ENCODE measurements at regions not wholly inside any gene's neighbourhood (a gene's known extent, or its start where the extent isn't known, plus 50 kb on each side); places are given as distances from the start of the nearest gene placed in this dataset.

DNA sequence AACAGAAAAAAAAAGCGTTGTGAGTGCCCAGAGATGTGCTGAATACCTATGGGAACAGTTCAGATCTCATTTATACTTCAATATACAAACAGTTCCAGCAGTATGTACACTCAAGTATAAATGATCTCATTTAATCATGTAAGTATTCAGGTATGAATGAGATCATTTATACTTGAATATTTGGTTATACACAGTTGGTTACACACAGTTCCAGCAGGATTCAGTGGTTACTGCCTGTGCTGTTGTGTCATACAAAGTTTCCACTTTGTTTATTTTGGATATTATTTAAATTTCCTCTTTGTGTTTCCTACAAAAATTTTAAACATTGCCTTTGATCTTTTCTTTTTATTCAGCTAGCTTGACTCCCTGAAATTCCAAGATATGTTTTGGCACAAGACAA, 293.5 kb upstream of the SLC39A10 start:
- 69 to 82% methylated on average over 1 of the region's 1 CpG for WGBS, 2 donors
- no peak for TF ChIP-seq POLR2A (IDR thresholded peaks at IDR 0.05)
- TF ChIP-seq, protein P1, sequence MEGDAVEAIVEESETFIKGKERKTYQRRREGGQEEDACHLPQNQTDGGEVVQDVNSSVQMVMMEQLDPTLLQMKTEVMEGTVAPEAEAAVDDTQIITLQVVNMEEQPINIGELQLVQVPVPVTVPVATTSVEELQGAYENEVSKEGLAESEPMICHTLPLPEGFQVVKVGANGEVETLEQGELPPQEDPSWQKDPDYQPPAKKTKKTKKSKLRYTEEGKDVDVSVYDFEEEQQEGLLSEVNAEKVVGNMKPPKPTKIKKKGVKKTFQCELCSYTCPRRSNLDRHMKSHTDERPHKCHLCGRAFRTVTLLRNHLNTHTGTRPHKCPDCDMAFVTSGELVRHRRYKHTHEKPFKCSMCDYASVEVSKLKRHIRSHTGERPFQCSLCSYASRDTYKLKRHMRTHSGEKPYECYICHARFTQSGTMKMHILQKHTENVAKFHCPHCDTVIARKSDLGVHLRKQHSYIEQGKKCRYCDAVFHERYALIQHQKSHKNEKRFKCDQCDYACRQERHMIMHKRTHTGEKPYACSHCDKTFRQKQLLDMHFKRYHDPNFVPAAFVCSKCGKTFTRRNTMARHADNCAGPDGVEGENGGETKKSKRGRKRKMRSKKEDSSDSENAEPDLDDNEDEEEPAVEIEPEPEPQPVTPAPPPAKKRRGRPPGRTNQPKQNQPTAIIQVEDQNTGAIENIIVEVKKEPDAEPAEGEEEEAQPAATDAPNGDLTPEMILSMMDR (IDR thresholded peaks at IDR 0.05): no peak
- DNase-seq (ENCODE audit: low spot score in 2 of 2): no peak
- intact Hi-C loops (cut with DNase I; ENCODE audit: low total_unique reads): no loop called here
- H3K4me3 ChIP-seq (ENCODE audit: low read depth, poor library complexity, severe bottlenecking): no peak overlapping the region

GRCh38 chr2:195360242-195360641, 296.8 kb upstream of the SLC39A10 start:
- no peak overlapping the region for H3K4me3 ChIP-seq (ENCODE audit: low read depth, poor library complexity, severe bottlenecking)
- WGBS, 2 donors: 26 to 43% methylated on average over 1 of the region's 1 CpG
- DNase-seq (ENCODE audit: low spot score in 2 of 2): no peak
- TF ChIP-seq, protein P1 (IDR thresholded peaks at IDR 0.05): no peak
- TF ChIP-seq POLR2A (IDR thresholded peaks at IDR 0.05): no peak
- intact Hi-C loops (cut with DNase I; ENCODE audit: low total_unique reads): no loop called here

DNA sequence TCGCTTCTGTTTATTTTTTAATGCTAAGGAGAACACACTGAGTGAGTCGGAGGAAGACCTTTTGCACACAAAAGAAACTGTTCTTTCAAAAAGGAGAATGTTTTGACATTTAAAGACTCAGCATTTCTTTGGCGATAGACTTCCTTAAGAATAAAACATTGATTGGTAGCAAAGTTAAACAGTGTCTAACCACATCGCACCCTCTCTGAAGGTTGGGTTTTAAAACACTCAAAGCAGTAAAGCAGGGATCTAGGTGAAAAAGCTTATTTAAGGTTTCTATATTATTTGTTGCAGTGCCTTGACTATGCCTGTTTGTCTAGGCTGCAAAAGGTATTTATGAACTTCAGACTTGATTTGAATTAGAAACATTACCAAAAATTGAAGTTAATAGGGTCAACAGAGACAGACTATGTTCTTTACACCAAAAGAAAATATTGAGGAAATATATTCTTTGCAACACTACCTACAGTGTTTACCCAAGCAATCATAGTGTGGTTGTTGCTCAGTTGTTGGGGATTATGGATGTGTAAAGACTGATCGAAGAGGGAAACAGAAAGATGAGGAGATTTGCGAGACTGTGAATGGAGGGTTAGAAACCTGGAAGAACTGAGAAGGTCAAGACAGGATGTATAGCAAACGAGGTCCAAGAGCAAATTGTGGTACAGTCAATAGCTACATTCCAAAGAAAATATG, 297.8 kb upstream of the SLC39A10 start:
- DNase-seq (ENCODE audit: low spot score in 2 of 2): no peak
- intact Hi-C loops (cut with DNase I; ENCODE audit: low total_unique reads): no loop called here
- H3K4me3 ChIP-seq (ENCODE audit: low read depth, poor library complexity, severe bottlenecking): no peak overlapping the region
- WGBS, 2 donors: 82 to 83% methylated on average over 7 of the region's 7 CpGs
- TF ChIP-seq, protein P1 (IDR thresholded peaks at IDR 0.05): no peak
- no peak for TF ChIP-seq POLR2A (IDR thresholded peaks at IDR 0.05)

GRCh38 chr2:195356920-195357440, 300.0 kb upstream of the SLC39A10 start:
- no peak for DNase-seq (ENCODE audit: low spot score in 2 of 2)
- intact Hi-C loops (cut with DNase I; ENCODE audit: low total_unique reads): no loop called here
- no peak for TF ChIP-seq POLR2A (IDR thresholded peaks at IDR 0.05)
- TF ChIP-seq, protein P1 (IDR thresholded peaks at IDR 0.05): no peak
- 94 to 98% methylated on average over 4 of the region's 4 CpGs for WGBS, 2 donors
- no peak overlapping the region for H3K4me3 ChIP-seq (ENCODE audit: low read depth, poor library complexity, severe bottlenecking)

DNA sequence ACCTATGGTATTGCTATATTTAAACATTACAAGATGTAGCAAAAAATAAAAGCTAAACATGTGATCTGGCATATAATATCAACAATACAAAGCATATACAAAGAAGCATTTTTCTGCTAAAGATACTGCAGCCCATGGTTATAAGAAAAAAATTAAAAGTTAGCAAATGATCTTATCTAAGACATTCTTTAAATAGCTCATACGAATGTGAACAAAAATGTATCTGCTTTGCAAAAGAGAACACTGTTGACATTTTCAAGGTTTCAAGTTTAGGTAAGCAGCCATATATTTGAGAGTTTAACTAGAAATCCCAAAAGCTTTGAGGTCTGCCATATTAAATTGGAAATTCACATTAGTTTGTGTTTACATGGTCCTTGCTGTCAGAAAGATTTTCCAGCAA, 301.0 kb upstream of the SLC39A10 start:
- TF ChIP-seq, protein P1 (IDR thresholded peaks at IDR 0.05): no peak
- TF ChIP-seq POLR2A (IDR thresholded peaks at IDR 0.05): no peak
- no peak overlapping the region for H3K4me3 ChIP-seq (ENCODE audit: low read depth, poor library complexity, severe bottlenecking)
- DNase-seq (ENCODE audit: low spot score in 2 of 2): no peak
- intact Hi-C loops (cut with DNase I; ENCODE audit: low total_unique reads): no loop called here
- WGBS, 2 donors: 44 to 67% methylated on average over 1 of the region's 1 CpG

DNA sequence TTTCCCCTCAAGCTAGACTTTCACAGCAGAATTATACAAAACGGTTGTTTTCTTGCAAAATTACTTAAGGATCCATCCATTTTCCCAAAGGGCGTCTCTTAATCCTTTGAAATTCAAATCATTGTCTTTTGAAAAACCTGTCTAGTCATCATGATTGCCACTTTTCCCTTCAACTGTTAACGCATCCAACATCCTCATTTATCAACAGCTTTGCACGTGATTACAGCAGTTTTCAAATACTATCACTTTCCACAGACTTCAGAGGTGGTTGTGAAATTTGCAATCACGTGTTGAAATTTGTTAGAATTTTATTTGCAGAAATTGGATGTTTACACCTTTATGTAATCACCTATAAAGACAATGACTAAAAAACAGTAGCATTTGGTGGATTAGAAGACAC, 304.4 kb upstream of the SLC39A10 start:
- 39 to 49% methylated on average over 5 of the region's 5 CpGs for WGBS, 2 donors
- no peak overlapping the region for H3K4me3 ChIP-seq (ENCODE audit: low read depth, poor library complexity, severe bottlenecking)
- intact Hi-C loops (cut with DNase I; ENCODE audit: low total_unique reads): no loop called here
- no peak for DNase-seq (ENCODE audit: low spot score in 2 of 2)
- TF ChIP-seq, protein P1 (IDR thresholded peaks at IDR 0.05): no peak
- no peak for TF ChIP-seq POLR2A (IDR thresholded peaks at IDR 0.05)

Measured in lower leg skin (tissue), 4 donors.